Lower leg skin (tissue), 4 donors: ENCODE measurements at regions not wholly inside any gene's neighbourhood (a gene's known extent, or its start where the extent isn't known, plus 50 kb on each side); places are given as distances from the start of the nearest gene placed in this dataset.

Experiments used
- DNase-seq, 2 donors: peaks; one replicate each; pipeline ENCODE4 v3.0.0-alpha.2; 2019; ENCODE audit warnings: low spot score in 2 of 2
- H3K4me3 ChIP-seq: fragments of 200-600 bp; sonication (generic); 2 replicates; pipeline ENCODE4 v1.5.1; 2017; ENCODE audit warnings: mild to moderate bottlenecking, low read depth; ENCODE audit not compliant: poor library complexity, severe bottlenecking
- CTCF ChIP-seq, 3 donors: fragments of 450-650 bp; IDR thresholded peaks; one replicate each; pipeline ENCODE4 v1.5.1; 2016; ENCODE audit warnings: antibody characterized with exemption in 3 of 3, mild to moderate bottlenecking in 3 of 3, moderate library complexity in 2 of 3
- POLR2A ChIP-seq, 2 donors: fragments of 450-650 bp; IDR thresholded peaks; one replicate each; pipeline ENCODE4 v1.6.1; 2016 to 2017; ENCODE audit warnings: antibody characterized with exemption in 2 of 2, mild to moderate bottlenecking in 1 of 2, moderate library complexity in 1 of 2
- WGBS, 2 donors: methylation state at CpG; one replicate each; pipeline ENCODE4 v1.1.5; 2018; 5-methylcytosine and 5-hydroxymethylcytosine counted together
- intact Hi-C: fragments of 100-400 bp; cut with DNase I; formaldehyde crosslinking; loops from one replicate; pipeline ENCODE4 v1.15.0; 2023; ENCODE audit warnings: low total_unique reads

- intact Hi-C loops = no loop called here
- no peak overlapping the region for H3K4me3 ChIP-seq
- DNase-seq = no peak
- TF ChIP-seq POLR2A (IDR thresholded peaks at IDR 0.05) = no peak
- TF ChIP-seq CTCF (IDR thresholded peaks at IDR 0.05) = no peak
Measured at GRCh38 chr2:168320267-168320666, 72.9 kb upstream of the STK39 start.

- DNase-seq = no peak
- 44 to 49% methylated on average over 3 of the region's 3 CpGs for WGBS, 2 donors
- TF ChIP-seq CTCF (IDR thresholded peaks at IDR 0.05) (no peak), POLR2A (IDR thresholded peaks at IDR 0.05) (no peak)
- intact Hi-C loops = no loop called here
- no peak overlapping the region for H3K4me3 ChIP-seq
Measured at GRCh38 chr2:168322325-168323007, 75.1 kb upstream of the STK39 start.

GRCh38 chr2:168323529-168324021 is 76.2 kb upstream of the STK39 start:
- no peak overlapping the region for H3K4me3 ChIP-seq
- TF ChIP-seq CTCF (IDR thresholded peaks at IDR 0.05) (no peak), POLR2A (IDR thresholded peaks at IDR 0.05) (no peak)
- intact Hi-C loops = no loop called here
- no peak for DNase-seq
- 35 to 41% methylated on average over 11 of the region's 11 CpGs for WGBS, 2 donors

DNA sequence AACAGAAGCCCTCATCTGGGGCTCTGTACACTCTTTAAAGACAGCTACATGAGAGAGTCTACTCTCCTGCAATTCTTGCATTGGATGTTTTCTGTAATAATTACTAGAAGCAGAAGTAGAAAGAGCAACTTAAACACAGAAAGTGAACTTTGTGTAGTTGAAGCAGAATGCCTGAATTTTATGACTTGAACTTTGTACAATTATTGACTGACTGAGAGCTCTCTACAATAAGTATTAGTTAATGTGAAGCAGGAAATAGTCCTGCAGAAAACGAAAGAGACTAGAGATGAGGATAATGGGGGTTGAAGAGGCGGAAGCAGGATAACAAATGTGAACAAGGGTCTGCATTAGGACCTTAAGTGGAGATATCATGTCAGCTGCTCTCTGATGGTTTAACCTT is 79.2 kb upstream of the STK39 start:
- DNase-seq = no peak
- intact Hi-C loops = no loop called here
- 72 to 87% methylated on average over 2 of the region's 2 CpGs for WGBS, 2 donors
- TF ChIP-seq POLR2A (IDR thresholded peaks at IDR 0.05) = no peak
- TF ChIP-seq CTCF (IDR thresholded peaks at IDR 0.05) = no peak
- no peak overlapping the region for H3K4me3 ChIP-seq

GRCh38 chr2:168327328-168327727 is 79.9 kb upstream of the STK39 start:
- no peak overlapping the region for H3K4me3 ChIP-seq
- WGBS, 2 donors = 94 to 96% methylated on average over 3 of the region's 3 CpGs
- intact Hi-C loops = no loop called here
- no peak for DNase-seq
- TF ChIP-seq CTCF (IDR thresholded peaks at IDR 0.05) (no peak), POLR2A (IDR thresholded peaks at IDR 0.05) (no peak)

GRCh38 chr2:168328421-168328820 is 81.0 kb upstream of the STK39 start:
- H3K4me3 ChIP-seq = no peak overlapping the region
- WGBS, 2 donors = 90 to 100% methylated on average over 2 of the region's 2 CpGs
- TF ChIP-seq CTCF (IDR thresholded peaks at IDR 0.05) (no peak), POLR2A (IDR thresholded peaks at IDR 0.05) (no peak)
- DNase-seq = no peak
- intact Hi-C loops = no loop called here
